GM11168 (cell line): ENCODE measurements at regions not wholly inside any gene's neighbourhood (a gene's known extent, or its start where the extent isn't known, plus 50 kb on each side); places are given as distances from the start of the nearest gene placed in this dataset.
"Not testable (repeated sequence)": the region's sequence is repeated elsewhere in the genome, so short reads cannot be mapped to it uniquely, and the experiment has no call there.

ENCODE experiments used
- in situ Hi-C: fragments of 300-500 bp; cut with MboI; formaldehyde crosslinking; loops from one replicate; pipeline ENCODE4 v1.12.0; 2022; ENCODE audit warnings: low sequenced_read_pairs; ENCODE audit not compliant: unreplicated experiment

DNA sequence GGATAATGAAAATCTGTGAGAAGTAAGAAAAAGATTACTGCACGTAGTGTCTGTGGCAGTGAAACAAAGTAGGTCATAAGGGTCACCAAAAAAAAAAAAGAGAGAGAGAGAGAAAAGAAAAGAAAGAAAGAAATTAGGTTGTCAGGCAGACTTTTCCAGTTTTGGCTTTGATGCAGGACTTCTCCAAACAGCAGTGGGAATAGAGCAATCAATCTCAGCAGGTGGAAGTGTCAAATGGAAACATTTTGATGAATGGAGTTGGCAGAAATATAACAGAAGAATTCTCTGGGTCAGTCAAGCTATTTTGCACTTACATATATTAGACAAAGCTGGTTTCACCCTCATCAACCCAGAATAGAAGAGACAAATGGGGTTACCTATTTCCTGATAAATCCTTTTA is 745.8 kb downstream of the SLC6A15 start:
- in situ Hi-C loops, result no loop called here

DNA sequence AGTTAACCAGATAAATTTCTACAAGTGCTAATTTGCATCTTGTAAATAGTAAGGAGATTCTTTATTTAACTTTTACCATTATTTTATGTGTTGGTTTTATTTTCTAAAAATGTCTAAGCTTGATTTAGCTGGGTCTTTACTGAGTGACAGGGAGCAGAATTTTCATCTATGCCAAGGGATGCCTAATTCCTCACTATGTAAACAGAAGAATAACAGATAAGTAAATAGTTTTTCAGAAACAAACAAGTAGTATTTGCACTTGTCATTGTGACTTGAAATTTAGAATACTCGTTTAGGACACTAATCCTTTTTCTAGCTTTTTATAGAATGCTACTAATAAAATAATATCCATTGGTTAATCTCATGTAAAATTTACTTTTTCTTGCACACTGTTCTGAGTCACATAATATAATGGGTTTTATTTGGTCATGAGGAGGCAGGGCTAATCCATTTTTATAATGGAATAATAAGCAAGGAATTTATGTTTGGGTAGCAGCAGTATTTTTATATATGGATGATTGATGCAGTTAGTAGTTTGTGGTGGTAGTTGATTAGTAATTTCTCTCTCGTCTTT is 746.5 kb downstream of the SLC6A15 start:
- in situ Hi-C loops, result no loop called here

- in situ Hi-C loops, result no loop called here
Measured at GRCh38 chr12:84161296-84161695, 751.3 kb downstream of the SLC6A15 start.

DNA sequence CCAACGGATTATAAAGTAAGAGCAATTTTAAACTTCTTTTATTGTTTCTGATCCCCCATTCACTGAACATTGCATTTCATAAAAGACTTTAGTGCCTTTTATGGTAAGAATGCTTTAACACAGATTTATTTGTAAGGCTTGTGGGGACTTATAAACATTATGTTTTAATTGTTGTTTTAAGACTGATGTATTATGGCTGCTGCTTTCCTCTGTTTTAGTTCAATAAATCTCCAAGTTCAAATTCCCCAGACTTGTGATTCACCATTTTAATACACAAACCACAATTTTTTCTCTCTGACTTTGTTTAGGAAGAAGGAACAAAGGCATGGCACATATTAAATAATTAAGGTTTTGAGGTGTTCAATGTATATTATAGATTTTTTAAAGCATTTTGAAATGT is 753.3 kb downstream of the SLC6A15 start:
- in situ Hi-C loops, result no loop called here

DNA sequence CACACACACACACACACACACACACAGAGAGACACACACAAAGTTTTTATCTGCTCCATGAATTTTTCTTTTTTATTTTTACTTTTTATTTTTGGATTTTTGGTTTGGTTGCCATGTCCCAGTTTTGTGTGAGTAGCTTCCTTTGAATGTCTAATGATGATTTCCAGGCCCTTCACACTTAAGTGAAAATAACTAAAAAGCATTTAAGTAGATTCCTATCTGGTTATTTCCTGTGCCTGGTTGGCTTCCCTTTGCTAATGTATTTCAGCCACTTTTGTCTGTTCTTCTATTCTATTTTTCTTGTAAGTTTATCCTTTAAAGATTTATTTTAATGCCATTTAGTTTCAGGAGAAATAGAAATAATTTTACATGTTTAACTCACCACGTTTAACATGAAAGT is 755.4 kb downstream of the SLC6A15 start:
- in situ Hi-C loops, result no loop called here

- in situ Hi-C loops, result not testable (repeated sequence)
Measured at GRCh38 chr12:84154991-84155930, 757.3 kb downstream of the SLC6A15 start.

DNA sequence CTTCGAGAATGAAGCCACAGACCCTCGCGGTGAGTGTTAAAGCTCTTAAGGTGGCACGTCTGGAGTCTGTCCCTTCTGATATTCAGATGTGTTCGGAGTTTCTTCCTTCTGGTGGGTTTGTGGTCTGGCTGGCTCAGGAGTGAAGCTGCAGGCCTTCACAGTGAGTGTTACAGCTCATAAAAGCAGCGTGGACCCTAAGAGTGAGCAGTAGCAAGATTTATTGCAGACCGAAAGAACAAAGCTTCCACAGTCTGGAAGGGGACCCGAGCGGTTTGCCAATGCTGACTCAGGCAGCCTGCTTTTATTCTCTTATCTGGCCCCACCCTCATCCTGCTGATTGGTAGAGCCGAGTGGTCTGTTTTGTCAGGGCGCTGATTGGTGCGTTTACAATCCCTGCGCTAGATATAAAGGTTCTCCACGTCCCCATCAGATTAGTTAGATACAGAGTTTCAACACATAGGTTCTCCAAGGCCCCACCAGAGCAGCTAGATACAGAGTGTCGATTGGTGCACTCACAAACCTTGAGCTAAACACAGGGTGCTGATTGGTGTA is 758.1 kb downstream of the SLC6A15 start:
- in situ Hi-C loops, result not testable (repeated sequence)

DNA sequence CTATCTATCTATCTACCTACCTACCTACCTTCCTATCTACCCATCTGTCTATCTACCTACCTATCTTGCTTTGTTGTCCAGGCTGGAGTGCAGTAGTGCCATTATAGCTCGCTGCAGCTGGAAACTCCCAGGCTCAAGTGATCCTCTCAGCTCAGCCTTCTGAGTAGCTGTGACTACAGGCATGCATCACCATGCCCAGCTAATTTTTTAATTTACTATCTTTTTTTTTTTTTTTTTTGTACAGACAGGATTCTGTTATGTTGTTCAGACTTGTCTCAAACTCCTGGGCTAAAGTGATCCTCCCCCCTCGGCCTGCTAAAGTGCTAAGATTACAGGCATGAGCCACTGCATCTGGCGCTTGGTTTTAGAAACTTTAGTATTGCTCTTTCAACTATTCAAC is 762.4 kb downstream of the SLC6A15 start:
- in situ Hi-C loops, result no loop called here

GRCh38 chr12:84148335-84148734 is 764.3 kb downstream of the SLC6A15 start:
- in situ Hi-C loops, result no loop called here

DNA sequence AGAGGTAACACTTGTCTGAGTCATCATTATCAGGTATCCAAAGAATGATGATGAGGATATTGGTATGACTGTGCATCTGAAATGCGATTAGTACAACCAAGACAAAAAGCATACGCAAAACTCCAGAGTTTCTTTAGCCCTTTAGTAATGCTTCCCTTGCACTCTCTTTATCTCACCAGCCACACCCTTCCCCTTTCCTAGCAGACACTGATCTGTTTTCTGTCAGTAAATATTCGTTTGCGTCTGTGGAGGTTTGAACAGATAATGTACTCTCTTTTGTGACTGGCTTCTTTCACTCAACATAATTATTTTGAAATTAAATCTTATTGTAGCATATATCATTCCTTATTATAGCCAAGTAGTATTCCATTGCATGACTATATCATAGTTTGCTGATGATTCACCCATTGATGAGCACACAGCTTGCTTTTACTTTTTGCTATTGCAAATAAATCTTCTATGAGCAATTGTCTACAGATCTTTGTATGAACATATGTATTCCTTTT is 775.7 kb downstream of the SLC6A15 start:
- in situ Hi-C loops, result no loop called here

DNA sequence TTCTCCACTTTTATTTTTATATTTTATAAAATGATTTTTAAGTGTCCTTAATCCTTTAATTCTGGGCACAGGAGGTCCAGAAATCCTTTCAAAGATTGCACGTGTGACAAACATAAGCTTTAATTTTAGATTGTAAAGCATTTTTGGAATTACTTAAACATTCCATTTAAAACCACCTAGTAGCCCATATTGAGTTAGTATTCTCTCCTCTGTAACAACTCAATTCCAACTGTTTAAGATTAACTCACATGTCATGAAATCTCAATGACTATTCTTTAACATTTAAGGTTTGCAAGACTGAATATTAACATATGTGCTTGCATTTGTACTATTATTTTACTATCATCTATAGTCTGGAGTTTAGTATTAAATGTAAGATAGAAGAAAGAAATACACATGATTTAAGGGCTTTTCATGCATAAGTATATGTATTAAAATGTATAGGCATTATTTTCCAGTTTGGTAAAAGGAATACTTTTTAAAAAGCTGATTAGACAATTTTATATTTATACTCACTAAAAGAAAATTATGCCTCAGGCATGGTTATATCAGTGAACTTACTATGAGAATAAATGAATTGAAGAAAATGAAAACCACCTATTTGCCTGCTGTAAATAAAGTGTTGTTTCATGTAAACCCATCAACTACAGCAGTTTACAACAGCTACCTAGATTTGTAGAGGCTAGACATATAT is 776.9 kb downstream of the SLC6A15 start:
- in situ Hi-C loops, result no loop called here

- in situ Hi-C loops, result no loop called here
Measured at GRCh38 chr12:84134797-84135366, 777.7 kb downstream of the SLC6A15 start.

DNA sequence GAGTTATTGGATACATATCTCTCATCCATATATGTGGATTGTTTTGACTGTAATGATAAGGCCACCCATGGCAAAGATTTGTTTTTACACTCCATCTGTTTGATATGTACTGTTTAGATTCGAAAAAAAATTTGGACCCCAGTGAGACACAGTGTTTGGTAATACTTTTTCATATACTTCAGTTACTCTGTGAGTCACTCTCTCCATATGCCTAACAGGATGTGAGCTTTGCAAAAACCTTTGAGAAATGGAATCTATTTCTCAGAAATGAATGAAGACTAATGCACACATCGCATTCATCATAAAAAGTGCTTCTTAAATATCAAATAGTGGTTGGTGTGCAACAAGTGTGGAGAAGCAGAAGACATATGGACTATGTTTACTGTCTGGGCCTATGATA is 781.5 kb downstream of the SLC6A15 start:
- in situ Hi-C loops, result no loop called here

GRCh38 chr12:84128117-84128991 is 784.2 kb downstream of the SLC6A15 start:
- in situ Hi-C loops, result no loop called here

GRCh38 chr12:84124211-84124610 is 788.4 kb downstream of the SLC6A15 start:
- in situ Hi-C loops, result no loop called here

GRCh38 chr12:84117190-84117589 is 795.4 kb downstream of the SLC6A15 start:
- in situ Hi-C loops, result no loop called here

DNA sequence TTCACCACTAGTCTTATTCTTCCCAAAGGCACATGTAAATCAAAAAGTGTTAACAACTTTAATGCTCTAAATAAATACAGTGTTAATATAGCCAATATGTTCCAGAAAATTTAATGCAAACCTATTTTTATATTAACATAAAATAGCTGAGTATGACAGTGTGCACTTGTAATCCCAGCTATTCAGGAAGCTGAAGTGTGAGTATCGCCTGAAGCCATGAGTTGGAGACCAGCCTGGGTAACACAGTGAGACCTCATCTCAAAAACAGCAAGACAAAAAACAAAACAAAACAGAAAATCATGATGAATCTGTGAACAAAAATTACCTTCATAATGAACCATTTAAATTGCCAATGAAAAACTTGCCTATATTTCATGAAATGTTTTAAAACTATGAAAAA is 798.9 kb downstream of the SLC6A15 start:
- in situ Hi-C loops, result no loop called here

- in situ Hi-C loops, result not testable (repeated sequence)
Measured at GRCh38 chr12:84103886-84104285, 808.7 kb downstream of the SLC6A15 start.

GRCh38 chr12:84101963-84102362 is 810.6 kb downstream of the SLC6A15 start:
- in situ Hi-C loops, result not testable (repeated sequence)
